GM18907 (cell line): ENCODE measurements at regions not wholly inside any gene's neighbourhood (a gene's known extent, or its start where the extent isn't known, plus 50 kb on each side); places are given as distances from the start of the nearest gene placed in this dataset.

ENCODE experiments used
- ATAC-seq: cut with Tn5 transposase; IDR thresholded peaks from one replicate; pipeline ENCODE4 v1.9.1; 2021; ENCODE audit warnings: mild to moderate bottlenecking, moderate library complexity; ENCODE audit not compliant: unreplicated experiment

GRCh38 chr13:34833562-34834182 lies 108.4 kb upstream of the NBEA start:
- ATAC-seq, result no peak

- ATAC-seq, result peak; percentile 69
Observed at GRCh38 chr13:34842466-34842865, 99.6 kb upstream of the NBEA start.

GRCh38 chr13:34847766-34848165 lies 94.3 kb upstream of the NBEA start:
- ATAC-seq, result no peak

GRCh38 chr13:34849406-34849805 lies 92.7 kb upstream of the NBEA start:
- ATAC-seq, result no peak

- ATAC-seq, result no peak
Observed at GRCh38 chr13:34853161-34853560, 88.9 kb upstream of the NBEA start.

- ATAC-seq, result no peak
Observed at GRCh38 chr13:34857558-34858325, 84.3 kb upstream of the NBEA start.

GRCh38 chr13:34862311-34862710 lies 79.8 kb upstream of the NBEA start:
- ATAC-seq, result no peak

GRCh38 chr13:34862716-34863115 lies 79.4 kb upstream of the NBEA start:
- no peak for ATAC-seq

- no peak for ATAC-seq
Observed at GRCh38 chr13:34863360-34864135, 78.5 kb upstream of the NBEA start.

- no peak for ATAC-seq
Observed at GRCh38 chr13:34864671-34865070, 77.4 kb upstream of the NBEA start.

- no peak for ATAC-seq
Observed at GRCh38 chr13:34867590-34867989, 74.5 kb upstream of the NBEA start.

- ATAC-seq, result no peak
Observed at GRCh38 chr13:34868733-34869132, 73.3 kb upstream of the NBEA start.

GRCh38 chr13:34869696-34870095 lies 72.4 kb upstream of the NBEA start:
- no peak for ATAC-seq

- ATAC-seq, result no peak
Observed at GRCh38 chr13:34878329-34878728, 63.7 kb upstream of the NBEA start.

GRCh38 chr13:34879851-34880250 lies 62.2 kb upstream of the NBEA start:
- ATAC-seq, result no peak

- ATAC-seq, result no peak
Observed at GRCh38 chr13:34881494-34881893, 60.6 kb upstream of the NBEA start.

GRCh38 chr13:34883396-34883795 lies 58.7 kb upstream of the NBEA start:
- ATAC-seq, result no peak

- ATAC-seq, result no peak
Observed at GRCh38 chr13:34884366-34884765, 57.7 kb upstream of the NBEA start.

GRCh38 chr13:34886121-34886875 lies 55.8 kb upstream of the NBEA start:
- ATAC-seq, result no peak

- ATAC-seq, result no peak
Observed at GRCh38 chr13:34886987-34887386, 55.1 kb upstream of the NBEA start.
